GM12872 (cell line): ENCODE measurements at regions not wholly inside any gene's neighbourhood (a gene's known extent, or its start where the extent isn't known, plus 50 kb on each side); places are given as distances from the start of the nearest gene placed in this dataset.

Experiments
- TF ChIP-seq, protein P1 (sequence below): IDR thresholded peaks from 3 replicates; pipeline ENCODE4 v1.5.1; 2011; ENCODE audit warnings: low read depth, mild to moderate bottlenecking, low read length, moderate library complexity; ENCODE audit not compliant: insufficient read depth

DNA sequence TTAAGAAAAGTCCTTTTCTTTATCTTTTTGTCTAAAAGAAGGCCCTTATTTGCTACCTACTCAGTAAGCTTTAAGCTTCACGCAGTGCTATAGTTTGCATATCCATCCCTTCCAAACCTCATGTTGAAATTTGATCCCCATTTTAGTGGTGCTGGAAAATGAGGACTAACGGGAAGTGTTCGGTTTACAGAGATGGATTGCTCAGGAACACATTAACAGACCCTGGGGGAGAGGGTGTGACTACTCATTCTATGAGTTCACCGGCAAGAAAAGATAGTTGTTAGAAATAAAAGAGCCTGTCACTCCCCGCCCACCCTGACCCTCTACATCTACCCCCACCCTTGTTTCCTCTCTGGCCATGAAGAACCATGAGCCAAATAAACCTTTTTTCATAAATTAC is 546.2 kb downstream of the MEI4 start:
- TF ChIP-seq, protein P1, sequence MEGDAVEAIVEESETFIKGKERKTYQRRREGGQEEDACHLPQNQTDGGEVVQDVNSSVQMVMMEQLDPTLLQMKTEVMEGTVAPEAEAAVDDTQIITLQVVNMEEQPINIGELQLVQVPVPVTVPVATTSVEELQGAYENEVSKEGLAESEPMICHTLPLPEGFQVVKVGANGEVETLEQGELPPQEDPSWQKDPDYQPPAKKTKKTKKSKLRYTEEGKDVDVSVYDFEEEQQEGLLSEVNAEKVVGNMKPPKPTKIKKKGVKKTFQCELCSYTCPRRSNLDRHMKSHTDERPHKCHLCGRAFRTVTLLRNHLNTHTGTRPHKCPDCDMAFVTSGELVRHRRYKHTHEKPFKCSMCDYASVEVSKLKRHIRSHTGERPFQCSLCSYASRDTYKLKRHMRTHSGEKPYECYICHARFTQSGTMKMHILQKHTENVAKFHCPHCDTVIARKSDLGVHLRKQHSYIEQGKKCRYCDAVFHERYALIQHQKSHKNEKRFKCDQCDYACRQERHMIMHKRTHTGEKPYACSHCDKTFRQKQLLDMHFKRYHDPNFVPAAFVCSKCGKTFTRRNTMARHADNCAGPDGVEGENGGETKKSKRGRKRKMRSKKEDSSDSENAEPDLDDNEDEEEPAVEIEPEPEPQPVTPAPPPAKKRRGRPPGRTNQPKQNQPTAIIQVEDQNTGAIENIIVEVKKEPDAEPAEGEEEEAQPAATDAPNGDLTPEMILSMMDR: no peak

DNA sequence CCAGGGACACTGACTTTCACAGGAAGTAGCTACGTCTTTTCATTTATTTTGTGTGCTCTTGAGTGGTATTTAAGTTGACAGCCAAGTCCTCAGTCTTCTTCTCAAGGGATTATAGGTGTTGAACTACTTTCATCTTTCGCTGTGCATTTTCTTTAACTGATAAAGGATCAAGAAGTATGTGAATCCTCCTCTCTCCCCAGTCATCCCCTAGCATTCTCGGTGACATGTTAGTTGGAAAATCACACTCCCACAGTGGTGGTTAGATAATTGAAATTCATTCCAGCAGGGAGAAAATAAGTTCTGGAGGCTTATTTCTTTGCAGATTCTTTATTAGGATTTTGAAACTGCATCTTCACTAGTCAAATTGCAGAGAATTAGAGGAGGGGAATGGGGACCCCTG is 569.4 kb downstream of the MEI4 start:
- TF ChIP-seq, protein P1: no peak

DNA sequence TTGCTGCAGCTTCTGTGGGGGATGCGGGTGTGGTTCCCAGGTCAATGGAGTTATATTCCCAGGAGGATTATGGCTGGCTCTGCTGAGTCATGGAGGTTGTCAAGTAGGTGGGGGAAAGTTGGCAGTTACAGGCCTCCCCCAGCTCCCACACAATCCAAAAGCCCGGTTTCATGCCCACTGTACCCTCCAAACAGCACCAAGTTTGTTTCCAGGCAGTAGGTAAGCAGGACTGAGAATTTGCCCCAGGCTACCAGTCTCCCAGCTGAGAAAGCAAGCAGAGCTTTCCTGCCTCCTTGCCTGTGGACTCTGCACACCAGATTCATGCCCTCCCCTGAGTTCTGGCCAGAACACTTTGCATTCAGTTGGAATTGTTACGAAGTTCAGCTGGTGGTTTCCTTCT is 578.2 kb downstream of the MEI4 start:
- TF ChIP-seq, protein P1: no peak

DNA sequence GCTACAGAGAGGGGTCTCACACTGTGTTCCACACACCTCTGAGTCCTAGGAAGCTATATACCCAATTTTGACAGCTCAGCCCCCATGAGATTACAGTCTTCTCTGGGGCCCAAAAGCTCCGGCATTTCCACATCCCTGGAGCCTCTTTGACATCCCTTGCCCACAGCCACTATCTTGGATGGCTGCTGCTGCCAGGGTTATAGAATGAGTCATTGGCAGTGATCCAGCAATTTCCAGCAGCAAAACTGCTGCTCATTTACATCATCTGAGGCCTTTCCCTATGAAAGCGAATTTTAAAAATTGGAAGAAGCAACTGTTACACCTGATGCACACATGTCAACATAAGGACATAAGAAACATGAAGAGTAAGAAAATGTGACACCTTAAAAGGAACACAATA is 590.7 kb downstream of the MEI4 start:
- TF ChIP-seq, protein P1: no peak

DNA sequence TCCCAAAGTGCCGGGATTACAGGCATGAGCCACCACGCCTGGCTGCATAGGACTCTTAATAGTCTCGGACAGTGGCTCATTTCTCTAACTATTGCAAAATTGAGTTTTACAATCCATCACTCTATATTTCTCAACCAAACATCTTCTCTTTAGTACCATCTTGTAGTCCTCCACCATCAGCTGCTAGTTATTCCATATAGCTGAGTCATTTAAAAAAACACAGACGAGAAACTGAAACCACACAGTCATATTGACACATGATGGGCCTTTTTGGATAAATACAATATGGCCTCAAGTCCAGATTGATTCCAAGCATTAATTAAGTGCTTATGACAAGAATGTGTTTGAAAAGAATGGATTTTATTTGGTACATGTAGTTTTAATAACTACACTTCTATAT is 599.1 kb downstream of the MEI4 start:
- TF ChIP-seq, protein P1: no peak

DNA sequence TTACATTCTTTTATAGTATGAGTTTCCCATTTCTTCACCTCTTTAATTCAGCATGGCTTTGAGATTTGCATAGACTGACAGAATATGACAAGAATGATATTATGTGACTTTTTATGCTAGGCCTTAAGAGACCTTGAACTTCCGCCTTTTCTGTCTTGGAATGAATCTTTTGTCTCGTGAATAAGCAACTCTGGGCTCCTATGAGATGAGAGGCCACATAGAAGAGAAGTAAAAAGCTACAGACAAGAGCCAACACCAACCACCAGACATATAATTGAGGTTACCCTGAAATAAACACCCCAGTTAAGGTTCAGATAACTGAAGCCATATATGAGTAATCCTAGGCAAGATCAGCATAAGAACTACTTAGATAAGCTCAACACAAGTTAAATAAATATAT is 600.8 kb downstream of the MEI4 start:
- TF ChIP-seq, protein P1: no peak

DNA sequence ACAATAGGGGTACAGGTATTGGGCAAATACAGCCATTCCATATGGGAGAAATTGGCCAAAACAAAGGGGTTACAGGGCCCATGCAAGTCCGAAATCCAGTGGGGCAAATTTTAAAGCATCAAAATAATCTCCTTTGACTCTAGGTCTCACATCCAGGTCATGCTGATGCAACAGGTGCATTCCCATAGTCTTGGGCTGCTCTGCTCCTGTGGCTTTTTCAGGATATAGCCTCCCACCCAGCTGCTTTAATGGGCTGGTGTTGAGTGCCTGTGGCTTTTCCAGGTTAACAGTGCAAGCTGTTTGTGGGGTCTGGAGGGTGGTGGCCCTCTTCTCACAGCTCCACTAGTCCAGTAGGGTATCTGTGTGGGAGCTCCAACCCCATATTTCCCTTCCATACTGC is 607.1 kb downstream of the MEI4 start:
- TF ChIP-seq, protein P1: no peak
